ENCODE measurements at regions not wholly inside any gene's neighbourhood (a gene's known extent, or its start where the extent isn't known, plus 50 kb on each side); places are given as distances from the start of the nearest gene placed in this dataset.

- no peak overlapping the region for H3K4me3 ChIP-seq (ENCODE audit: low read length)
- TF ChIP-seq CTCF (IDR thresholded peaks at IDR 0.05; ENCODE audit: insufficient read depth, low read depth, low read length, missing control alignments): peak; percentile 19
- DNase-seq (ENCODE audit: low read depth): peak; percentile 8
Measured at GRCh38 chr10:25758041-25758457, 176.0 kb upstream of the MYO3A start.

GRCh38 chr10:25758511-25758910, 175.5 kb upstream of the MYO3A start:
- no peak for TF ChIP-seq CTCF (IDR thresholded peaks at IDR 0.05; ENCODE audit: insufficient read depth, low read depth, low read length, missing control alignments)
- DNase-seq (ENCODE audit: low read depth): no peak

GRCh38 chr10:25761937-25762336, 172.1 kb upstream of the MYO3A start:
- TF ChIP-seq CTCF (IDR thresholded peaks at IDR 0.05; ENCODE audit: insufficient read depth, low read depth, low read length, missing control alignments): no peak
- no peak for DNase-seq (ENCODE audit: low read depth)
- H3K4me3 ChIP-seq (ENCODE audit: low read length): no peak overlapping the region

More at GRCh38 chr10:25758511-25758910, 175.5 kb upstream of the MYO3A start:
- no peak overlapping the region for H3K4me3 ChIP-seq (ENCODE audit: low read length)

- no peak for TF ChIP-seq CTCF (IDR thresholded peaks at IDR 0.05; ENCODE audit: insufficient read depth, low read depth, low read length, missing control alignments)
- no peak overlapping the region for H3K4me3 ChIP-seq (ENCODE audit: low read length)
- no peak for DNase-seq (ENCODE audit: low read depth)
Measured at GRCh38 chr10:25766213-25766612, 167.8 kb upstream of the MYO3A start.

- no peak for DNase-seq (ENCODE audit: low read depth)
- no peak for TF ChIP-seq CTCF (IDR thresholded peaks at IDR 0.05; ENCODE audit: insufficient read depth, low read depth, low read length, missing control alignments)
- H3K4me3 ChIP-seq (ENCODE audit: low read length): no peak overlapping the region
Measured at GRCh38 chr10:25766687-25767221, 167.3 kb upstream of the MYO3A start.

GRCh38 chr10:25768167-25768566, 165.9 kb upstream of the MYO3A start:
- TF ChIP-seq CTCF (IDR thresholded peaks at IDR 0.05; ENCODE audit: insufficient read depth, low read depth, low read length, missing control alignments): no peak
- no peak for DNase-seq (ENCODE audit: low read depth)
- H3K4me3 ChIP-seq (ENCODE audit: low read length): no peak overlapping the region

GRCh38 chr10:25778646-25779045, 155.4 kb upstream of the MYO3A start:
- H3K4me3 ChIP-seq (ENCODE audit: low read length): no peak overlapping the region
- DNase-seq (ENCODE audit: low read depth): no peak
- no peak for TF ChIP-seq CTCF (IDR thresholded peaks at IDR 0.05; ENCODE audit: insufficient read depth, low read depth, low read length, missing control alignments)

All from epithelial cell of esophagus (primary cell).